T-cell (primary cell): ENCODE measurements at regions not wholly inside any gene's neighbourhood (a gene's known extent, or its start where the extent isn't known, plus 50 kb on each side); places are given as distances from the start of the nearest gene placed in this dataset.

Experiments
- ATAC-seq, 4 experiments: fragments of 200-7000 bp in 3 of 4; fragments of 150-1000 bp in 1 of 4; cut with Tn5 transposase; replicated peaks in 1 of 4; 1 replicate in 3 of 4; 2 replicates in 1 of 4; pipeline ENCODE4 v1.10.0; 2021; ENCODE audit warnings: moderate library complexity in 3 of 4, mild to moderate bottlenecking in 2 of 4, moderate number of reproducible peaks in 1 of 4
- CTCF ChIA-PET, 2 donors: fragments of 300-600 bp; sonication (Branson Sonifier 250); formaldehyde crosslinking; loops; one replicate each; lab custom pipeline; 2022; ENCODE audit warnings: antibody characterized with exemption in 2 of 2; lab: Charles Lee
- POLR2A ChIA-PET, 2 donors: fragments of 300-600 bp; sonication (Branson Sonifier 250); formaldehyde crosslinking; loops; one replicate each; lab custom pipeline; 2022; ENCODE audit warnings: antibody characterized with exemption in 2 of 2; lab: Charles Lee
- DNase-seq, 35 experiments: peaks; one replicate each; pipeline versions ENCODE4 v3.0.0 to v3.0.0-alpha.2; 2013 to 2023
- H3K27ac ChIP-seq: one replicate; pipeline ENCODE4 v1.5.1; 2013; ENCODE audit warnings: low read length
- H3K27me3 ChIP-seq, 2 experiments: replicated peaks in 1 of 2; 1 replicate in 1 of 2; 2 replicates in 1 of 2; pipeline versions ENCODE4 v1.6.1 to v1.7.0; 2013; ENCODE audit warnings: low read length in 1 of 2, mixed read lengths in 1 of 2; ENCODE audit not compliant: control insufficient read depth in 2 of 2, insufficient read depth in 2 of 2; ENCODE audit errors: extremely low read depth in 1 of 2
- H3K36me3 ChIP-seq, 2 donors: 1 replicate in 1 of 2; 2 replicates in 1 of 2; pipeline versions ENCODE4 v1.6.1 to v1.7.0; 2013; ENCODE audit warnings: low read length in 1 of 2; ENCODE audit not compliant: control insufficient read depth in 2 of 2, insufficient read depth in 1 of 2; ENCODE audit errors: extremely low read depth in 1 of 2
- H3K4me1 ChIP-seq, 2 experiments: 1 replicate in 1 of 2; 2 replicates in 1 of 2; pipeline versions ENCODE4 v1.6.1 to v1.7.0; 2013; ENCODE audit warnings: low read length in 2 of 2, mixed read lengths in 1 of 2; ENCODE audit not compliant: insufficient read depth in 2 of 2, control insufficient read depth in 1 of 2; ENCODE audit errors: extremely low read depth in 1 of 2
- H3K4me3 ChIP-seq, 2 donors: 1 replicate in 1 of 2; 2 replicates in 1 of 2; pipeline versions ENCODE4 v1.5.1 to v1.7.0; 2013; ENCODE audit warnings: mild to moderate bottlenecking in 2 of 2, low read length in 1 of 2, moderate library complexity in 1 of 2; ENCODE audit not compliant: control insufficient read depth in 1 of 2; ENCODE audit errors: extremely low read depth in 1 of 2
- H3K9me3 ChIP-seq: 2 replicates; pipeline ENCODE4 v1.7.0; 2013
- H3K27ac Mint-ChIP-seq, 2 donors: one replicate each; pipeline ENCODE4 v1.8.0; 2020 to 2021; ENCODE audit warnings: mild to moderate bottlenecking in 2 of 2, mixed read lengths in 2 of 2
- H3K27me3 Mint-ChIP-seq, 2 donors: one replicate each; pipeline ENCODE4 v1.8.0; 2021 to 2022; ENCODE audit warnings: mixed read lengths in 2 of 2
- H3K36me3 Mint-ChIP-seq: one replicate; pipeline ENCODE4 v1.8.0; 2021; ENCODE audit warnings: mixed read lengths
- H3K4me1 Mint-ChIP-seq, 3 donors: one replicate each; pipeline ENCODE4 v1.8.0; 2020 to 2022; ENCODE audit warnings: mixed read lengths in 3 of 3, mild to moderate bottlenecking in 1 of 3
- H3K4me3 Mint-ChIP-seq, 3 donors: one replicate each; pipeline ENCODE4 v1.8.0; 2020 to 2022; ENCODE audit warnings: mild to moderate bottlenecking in 3 of 3, mixed read lengths in 3 of 3, moderate library complexity in 3 of 3
- H3K9me3 Mint-ChIP-seq, 3 donors: one replicate each; pipeline ENCODE4 v1.8.0; 2020 to 2022; ENCODE audit warnings: mixed read lengths in 3 of 3
- WGBS: methylation state at CpG from one replicate; pipeline ENCODE4 v1.1.5; 2013; ENCODE audit warnings: missing lambda C conversion rate; ENCODE audit not compliant: insufficient coverage; 5-methylcytosine and 5-hydroxymethylcytosine counted together

DNA sequence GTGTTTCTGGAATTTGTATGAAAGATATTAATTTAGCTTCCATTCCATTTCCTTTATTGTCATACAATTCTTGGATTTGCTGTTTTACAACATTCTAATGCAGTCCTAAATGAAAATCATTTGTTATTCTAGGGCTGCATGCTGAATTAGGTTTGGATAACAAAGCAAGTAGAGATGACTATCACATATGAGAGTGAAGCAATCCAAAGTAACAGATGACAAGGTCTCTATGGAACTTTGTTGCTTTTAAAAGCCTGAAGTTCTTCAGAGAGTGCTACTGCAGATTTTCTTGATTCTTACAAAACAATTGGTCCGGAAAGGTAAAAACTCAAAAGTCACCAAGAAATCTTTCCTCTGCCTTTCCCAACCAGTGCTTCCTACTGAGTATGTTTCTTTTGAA lies 56.9 kb upstream of the VCAN start:
- no peaks in the 10 kb centered on the region for H3K27me3 ChIP-seq
- DNase-seq = no peak
- no peaks in the 10 kb centered on the region for H3K36me3 ChIP-seq
- CTCF ChIA-PET = no interaction called here
- no peak for ATAC-seq
- no peaks in the 10 kb centered on the region for H3K9me3 ChIP-seq
- no peak overlapping the region for H3K4me3 Mint-ChIP-seq
- H3K4me1 Mint-ChIP-seq = no peaks in the 10 kb centered on the region
- H3K27ac Mint-ChIP-seq = no peak overlapping the region
- no peak overlapping the region for H3K27ac ChIP-seq
- POLR2A ChIA-PET = no interaction called here
- H3K9me3 Mint-ChIP-seq = peaks cover under 1 to 11% (median 8%) of the 10 kb centered on the region in 3 donors
- no CpG with 5 or more reads among the region's 1 CpG for WGBS
- H3K4me1 ChIP-seq = no peaks in the 10 kb centered on the region
- H3K27me3 Mint-ChIP-seq = peaks cover 0 to 3% of the 10 kb centered on the region in 2 donors
- H3K4me3 ChIP-seq = no peak overlapping the region
- no peaks in the 10 kb centered on the region for H3K36me3 Mint-ChIP-seq

DNA sequence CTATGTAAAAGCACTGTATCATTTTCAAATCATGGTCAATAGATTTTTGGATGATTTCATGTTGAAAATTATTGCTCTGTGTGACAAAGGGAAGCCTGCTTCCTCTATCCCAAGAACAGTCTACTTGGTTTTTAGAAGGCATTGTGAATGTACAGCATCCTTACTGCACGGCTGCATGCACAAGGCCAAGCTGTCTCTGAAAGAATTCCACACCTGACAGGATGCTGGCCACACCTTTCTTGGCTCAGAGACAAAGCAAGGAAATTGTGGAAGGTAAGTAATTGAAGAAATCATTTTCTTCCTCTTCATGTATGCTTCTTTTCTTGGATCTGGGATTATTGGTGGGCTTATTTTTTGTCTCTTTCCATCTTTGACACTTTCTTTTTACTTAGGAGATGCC lies 53.7 kb upstream of the VCAN start:
- CTCF ChIA-PET = no interaction called here
- POLR2A ChIA-PET = no interaction called here
- no peak overlapping the region for H3K27ac Mint-ChIP-seq
- H3K27me3 ChIP-seq = no peaks in the 10 kb centered on the region
- no peaks in the 10 kb centered on the region for H3K36me3 ChIP-seq
- no peaks in the 10 kb centered on the region for H3K36me3 Mint-ChIP-seq
- no peaks in the 10 kb centered on the region for H3K9me3 ChIP-seq
- no peak for DNase-seq
- peaks cover 0 to 3% of the 10 kb centered on the region in 2 donors for H3K27me3 Mint-ChIP-seq
- no peak for ATAC-seq
- H3K4me1 Mint-ChIP-seq = no peaks in the 10 kb centered on the region
- peaks cover 0 to 12% (median 4%) of the 10 kb centered on the region in 3 donors for H3K9me3 Mint-ChIP-seq
- no peak overlapping the region for H3K4me3 Mint-ChIP-seq
- H3K4me3 ChIP-seq = no peak overlapping the region
- no peak overlapping the region for H3K27ac ChIP-seq
- no peaks in the 10 kb centered on the region for H3K4me1 ChIP-seq
- no CpG with 5 or more reads among the region's 1 CpG for WGBS

DNA sequence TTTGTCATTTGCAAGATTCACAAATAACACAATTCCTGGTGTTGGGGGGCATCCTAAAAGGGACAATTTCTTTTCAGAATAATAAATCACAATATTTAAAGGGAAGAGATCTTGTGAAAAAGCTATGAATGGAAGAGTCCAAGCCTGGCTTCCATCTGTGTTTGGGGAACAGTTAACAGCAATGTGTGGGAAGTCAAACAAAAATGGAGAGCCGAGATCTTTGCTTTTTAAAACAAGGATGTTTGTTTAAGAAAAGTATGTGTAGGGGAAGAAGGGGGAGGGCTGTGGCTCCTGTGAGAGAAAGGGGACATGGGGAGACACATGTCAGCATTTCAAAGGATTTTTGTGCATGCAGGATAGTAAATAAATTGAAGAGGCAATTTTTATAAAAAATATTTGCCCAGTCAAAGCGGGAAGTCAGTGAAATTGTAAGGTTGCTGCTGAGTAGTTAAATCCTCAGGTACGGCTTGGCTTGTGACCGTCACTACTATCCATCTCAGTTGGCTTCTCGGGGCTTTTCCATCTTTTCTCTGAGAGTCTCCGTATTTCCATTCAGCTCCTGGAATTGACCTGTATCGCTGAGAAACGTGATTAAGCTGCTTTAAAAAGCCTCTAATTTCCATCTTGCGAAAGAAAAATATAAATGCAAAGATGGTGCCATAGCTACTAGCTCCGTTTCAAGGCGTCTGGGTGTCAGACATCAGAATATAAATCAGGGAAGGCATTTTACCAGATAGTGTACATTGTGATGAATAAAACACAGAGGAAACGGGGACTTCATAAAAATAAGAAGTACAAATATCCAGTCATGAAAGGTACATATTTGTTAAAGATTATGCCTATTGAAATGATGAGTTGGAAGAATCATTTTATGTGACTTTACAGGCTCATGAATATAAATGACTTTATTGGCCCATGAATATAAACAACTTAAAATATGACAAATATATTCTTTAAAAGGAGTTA lies 52.9 kb upstream of the VCAN start:
- CTCF ChIA-PET = no interaction called here
- Histone ChIP-seq H3K9me3 (no peaks in the 10 kb centered on the region), H3K27me3 (no peaks in the 10 kb centered on the region), H3K27ac (no peak overlapping the region), H3K36me3 (no peaks in the 10 kb centered on the region), H3K4me1 (no peaks in the 10 kb centered on the region), H3K4me3 (no peak overlapping the region)
- no peak overlapping the region for H3K27ac Mint-ChIP-seq
- no peak overlapping the region for H3K4me3 Mint-ChIP-seq
- DNase-seq (no peak), ATAC-seq (no peak)
- peaks cover 0 to 12% (median 4%) of the 10 kb centered on the region in 3 donors for H3K9me3 Mint-ChIP-seq
- POLR2A ChIA-PET = no interaction called here
- no peaks in the 10 kb centered on the region for H3K36me3 Mint-ChIP-seq
- no peaks in the 10 kb centered on the region for H3K4me1 Mint-ChIP-seq
- H3K27me3 Mint-ChIP-seq = peaks cover 0 to 3% of the 10 kb centered on the region in 2 donors
- WGBS = 85% methylated on average over 10 of the region's 12 CpGs
